GM12864 (cell line): ENCODE measurements at regions not wholly inside any gene's neighbourhood (a gene's known extent, or its start where the extent isn't known, plus 50 kb on each side); places are given as distances from the start of the nearest gene placed in this dataset.

Experiments
- DNase-seq: peaks from one replicate; pipeline ENCODE4 v3.0.0-alpha.2; 2011; ENCODE audit warnings: low read depth
- H3K4me3 ChIP-seq: 2 replicates; pipeline ENCODE4 v1.5.1; 2011; ENCODE audit warnings: mild to moderate bottlenecking, low read depth, low read length, control low read depth
- TF ChIP-seq, protein P1 (sequence below): IDR thresholded peaks from 2 replicates; pipeline ENCODE4 v1.5.1; 2011; ENCODE audit warnings: low read depth, mild to moderate bottlenecking, moderate library complexity, low read length, control low read depth, inconsistent platforms; ENCODE audit errors: missing control alignments

- DNase-seq = no peak
- TF ChIP-seq, protein P1, sequence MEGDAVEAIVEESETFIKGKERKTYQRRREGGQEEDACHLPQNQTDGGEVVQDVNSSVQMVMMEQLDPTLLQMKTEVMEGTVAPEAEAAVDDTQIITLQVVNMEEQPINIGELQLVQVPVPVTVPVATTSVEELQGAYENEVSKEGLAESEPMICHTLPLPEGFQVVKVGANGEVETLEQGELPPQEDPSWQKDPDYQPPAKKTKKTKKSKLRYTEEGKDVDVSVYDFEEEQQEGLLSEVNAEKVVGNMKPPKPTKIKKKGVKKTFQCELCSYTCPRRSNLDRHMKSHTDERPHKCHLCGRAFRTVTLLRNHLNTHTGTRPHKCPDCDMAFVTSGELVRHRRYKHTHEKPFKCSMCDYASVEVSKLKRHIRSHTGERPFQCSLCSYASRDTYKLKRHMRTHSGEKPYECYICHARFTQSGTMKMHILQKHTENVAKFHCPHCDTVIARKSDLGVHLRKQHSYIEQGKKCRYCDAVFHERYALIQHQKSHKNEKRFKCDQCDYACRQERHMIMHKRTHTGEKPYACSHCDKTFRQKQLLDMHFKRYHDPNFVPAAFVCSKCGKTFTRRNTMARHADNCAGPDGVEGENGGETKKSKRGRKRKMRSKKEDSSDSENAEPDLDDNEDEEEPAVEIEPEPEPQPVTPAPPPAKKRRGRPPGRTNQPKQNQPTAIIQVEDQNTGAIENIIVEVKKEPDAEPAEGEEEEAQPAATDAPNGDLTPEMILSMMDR = no peak
- no peak overlapping the region for H3K4me3 ChIP-seq
Measured at GRCh38 chr3:59519094-59519493, 469.3 kb upstream of the CFAP20DC start.

DNA sequence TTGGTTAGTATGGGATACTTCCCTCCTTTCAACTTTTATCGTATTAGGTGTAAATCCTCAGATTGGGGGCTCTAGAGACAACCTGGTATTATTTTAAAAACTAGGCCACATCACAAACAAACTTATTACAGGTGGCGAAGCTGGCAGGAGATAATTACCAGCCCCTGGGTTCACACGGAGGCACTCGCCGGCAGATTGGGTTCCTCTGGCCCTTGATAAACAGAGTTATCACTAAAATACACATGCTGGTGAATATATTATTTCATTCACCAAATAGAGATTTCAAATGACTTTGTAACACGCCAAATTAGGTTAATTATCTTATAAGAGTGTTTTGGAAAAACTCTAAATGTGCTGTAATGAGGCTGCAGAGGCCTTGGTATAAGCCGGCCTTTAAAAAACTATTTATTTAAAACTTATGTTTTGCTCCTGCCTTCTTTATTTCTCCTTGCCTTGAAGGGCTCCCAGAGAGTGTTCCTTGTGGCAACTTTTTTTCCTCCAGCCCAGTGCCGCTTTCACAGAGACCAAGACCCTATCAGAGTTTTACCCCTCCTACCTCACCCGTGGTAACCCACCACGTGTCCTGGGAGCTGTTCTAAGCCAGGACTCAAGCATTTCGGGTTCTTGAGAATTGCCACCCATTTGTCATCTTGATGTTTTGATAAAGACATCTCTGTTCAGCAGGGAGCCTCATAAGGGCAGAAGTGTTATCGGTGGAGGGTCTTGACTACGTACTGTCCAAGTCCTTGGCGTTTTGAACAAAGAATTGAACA, 468.6 kb upstream of the CFAP20DC start:
- no peak for DNase-seq
- H3K4me3 ChIP-seq = no peak overlapping the region
- TF ChIP-seq, protein P1 = no peak

- H3K4me3 ChIP-seq = no peak overlapping the region
- TF ChIP-seq, protein P1 = no peak
- DNase-seq = no peak
Measured at GRCh38 chr3:59517388-59517787, 467.6 kb upstream of the CFAP20DC start.

DNA sequence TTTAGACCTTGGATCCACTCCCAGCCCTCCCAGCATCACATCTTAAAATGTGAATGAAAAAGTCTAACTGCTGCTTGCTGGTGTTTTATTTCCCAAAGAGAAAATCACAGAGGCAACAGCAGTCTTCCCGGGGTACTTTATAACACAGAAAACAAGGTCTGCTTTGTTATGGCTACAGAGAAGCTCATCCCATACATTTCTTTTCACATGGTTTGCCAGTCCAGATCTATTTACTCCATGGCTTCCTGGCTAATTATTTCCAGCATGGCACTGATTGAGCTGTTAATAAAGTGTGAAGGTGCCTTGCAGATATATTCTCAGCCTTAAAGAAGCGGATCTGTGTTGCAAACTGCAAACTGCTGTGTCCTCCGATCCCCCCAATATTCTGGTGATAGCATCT, 466.1 kb upstream of the CFAP20DC start:
- TF ChIP-seq, protein P1 = no peak
- no peak for DNase-seq
- no peak overlapping the region for H3K4me3 ChIP-seq

DNA sequence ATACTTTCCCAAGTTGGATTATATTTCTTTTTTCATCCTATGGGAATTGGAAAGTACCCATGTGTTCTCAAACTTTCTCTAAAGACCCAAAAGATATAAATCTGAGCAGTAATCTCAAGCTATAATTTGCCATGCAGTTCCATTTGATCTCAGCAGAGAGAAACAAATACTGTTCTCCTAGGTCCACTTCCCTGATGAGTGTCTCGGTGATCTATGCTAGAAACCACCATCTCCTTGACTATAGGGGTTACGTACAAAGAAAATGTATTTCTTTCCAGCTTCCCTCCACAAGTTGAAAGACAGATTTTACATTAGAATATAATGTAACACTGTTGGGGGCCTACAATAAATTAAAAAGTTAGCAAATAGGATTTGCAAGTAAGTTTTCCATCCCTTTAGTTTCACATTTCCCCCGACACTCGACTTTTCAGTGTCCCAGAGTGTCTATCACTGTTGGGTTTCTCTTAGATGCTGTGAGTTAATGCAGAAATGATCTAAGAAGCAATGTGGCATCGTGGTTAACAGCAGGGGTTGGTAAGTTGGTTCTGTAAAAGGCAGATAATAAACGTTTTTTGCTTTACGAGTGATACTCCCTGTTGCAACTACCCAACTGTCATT, 465.1 kb upstream of the CFAP20DC start:
- H3K4me3 ChIP-seq = no peak overlapping the region
- DNase-seq = no peak

DNA sequence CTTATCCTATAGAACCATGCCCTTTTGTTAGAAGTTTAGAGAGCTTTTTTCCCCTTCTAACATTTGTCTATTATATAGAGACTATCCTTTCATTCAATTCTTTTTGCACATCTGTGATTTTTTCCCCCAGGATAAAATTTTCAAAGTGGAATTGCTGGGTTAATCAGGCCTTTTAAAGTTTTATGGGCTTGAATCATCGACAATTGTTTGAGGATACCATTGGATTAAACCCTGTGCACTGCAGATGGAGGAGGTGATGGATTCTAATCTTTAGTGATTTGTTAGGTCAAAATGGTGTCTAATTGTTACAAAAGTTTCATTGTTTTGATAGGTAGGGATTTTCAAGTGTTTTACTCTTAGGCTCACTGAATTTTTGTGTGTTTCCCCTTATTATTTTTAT, 463.7 kb upstream of the CFAP20DC start:
- no peak for DNase-seq
- no peak overlapping the region for H3K4me3 ChIP-seq
- TF ChIP-seq, protein P1 = no peak

More for the DNA sequence above, 465.1 kb upstream of the CFAP20DC start:
- TF ChIP-seq, protein P1 = no peak
